ENCODE measurements at regions not wholly inside any gene's neighbourhood (a gene's known extent, or its start where the extent isn't known, plus 50 kb on each side); places are given as distances from the start of the nearest gene placed in this dataset.
"Not testable (repeated sequence)": the region's sequence is repeated elsewhere in the genome, so short reads cannot be mapped to it uniquely, and the experiment has no call there.

DNA sequence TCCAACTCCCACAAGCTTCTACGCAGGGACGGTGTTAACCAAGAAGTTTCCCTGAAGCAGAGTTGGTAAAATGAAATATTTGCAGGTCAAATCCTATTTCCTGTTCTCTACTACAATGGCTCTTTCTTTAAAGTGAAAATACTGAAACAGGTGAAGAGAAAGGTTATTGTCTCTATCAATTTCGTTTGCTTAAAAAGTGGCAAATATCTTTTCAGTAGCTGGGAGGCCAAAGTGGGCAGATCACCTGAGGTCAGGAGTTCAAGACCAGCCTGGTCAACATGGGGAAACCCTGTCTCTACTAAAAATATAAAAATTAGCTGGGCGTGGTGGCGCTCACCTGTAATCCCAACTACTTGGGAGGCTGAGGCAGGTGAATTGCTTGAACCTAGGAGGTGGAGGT, 134.2 kb upstream of the TPM1 start:
- FAIRE-seq; DNase-seq (ENCODE audit: insufficient read length, low spot score): not testable (repeated sequence)

DNA sequence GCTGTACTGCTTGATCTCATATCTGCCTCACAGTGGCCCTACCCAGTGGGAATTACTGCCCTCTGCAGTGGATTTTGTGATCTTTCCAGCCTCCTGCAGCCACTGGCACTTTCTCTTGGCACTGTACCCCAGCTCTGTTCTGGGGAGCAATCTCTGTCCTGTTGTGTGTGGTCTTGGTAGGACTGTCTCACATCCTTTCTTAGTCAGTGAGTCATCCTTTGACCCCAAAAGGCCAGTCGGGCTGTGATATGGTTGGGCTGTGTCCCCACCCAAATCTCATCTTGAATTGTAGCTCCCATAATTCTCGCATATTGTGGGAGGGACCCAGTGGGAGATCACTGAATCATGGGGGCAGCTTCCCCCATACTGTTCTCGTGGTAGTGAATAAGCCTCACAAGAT, 133.3 kb upstream of the TPM1 start:
- FAIRE-seq (no peak), DNase-seq (ENCODE audit: insufficient read length, low spot score) (no peak)

DNA sequence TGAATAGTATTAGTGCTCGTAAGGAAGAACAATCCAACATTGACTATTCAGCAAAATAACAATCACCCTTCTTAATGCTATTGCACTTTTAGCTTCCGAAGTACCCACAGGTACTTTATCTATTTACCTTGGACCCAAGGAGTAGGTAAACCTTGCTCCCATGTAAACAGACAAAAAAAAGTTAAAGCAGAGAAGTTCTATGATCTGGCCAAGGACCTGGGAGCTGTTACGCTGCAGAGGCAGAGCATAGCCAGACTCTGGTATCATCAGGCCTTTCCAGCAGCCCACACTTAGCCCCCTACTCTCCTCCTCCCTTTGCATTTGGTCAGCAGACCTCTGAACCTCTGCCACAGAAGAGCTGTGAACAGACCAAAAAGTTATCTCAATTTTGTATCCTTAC, 130.3 kb upstream of the TPM1 start:
- DNase-seq (ENCODE audit: insufficient read length, low spot score) = no peak
- FAIRE-seq = no peak

DNA sequence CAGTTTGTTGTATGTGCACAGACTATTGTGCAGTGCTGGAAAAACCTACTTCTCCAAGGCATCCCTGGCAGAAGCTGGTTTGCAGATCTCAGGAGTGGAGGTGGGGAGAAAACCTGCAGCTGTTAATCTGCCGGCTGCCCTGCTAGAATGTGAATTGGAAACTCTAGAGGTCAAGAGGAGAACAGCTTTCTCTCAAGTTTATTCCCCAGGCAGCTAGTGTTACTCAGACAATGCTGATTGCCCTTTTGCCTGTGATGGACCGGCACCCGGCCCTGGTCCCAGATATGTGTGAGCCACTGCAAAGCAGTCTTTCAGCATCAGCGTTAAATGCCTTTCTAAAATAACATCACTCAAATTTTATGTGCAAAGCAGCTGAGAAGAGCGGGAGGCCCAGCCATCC, 129.7 kb upstream of the TPM1 start:
- FAIRE-seq = no peak

DNA sequence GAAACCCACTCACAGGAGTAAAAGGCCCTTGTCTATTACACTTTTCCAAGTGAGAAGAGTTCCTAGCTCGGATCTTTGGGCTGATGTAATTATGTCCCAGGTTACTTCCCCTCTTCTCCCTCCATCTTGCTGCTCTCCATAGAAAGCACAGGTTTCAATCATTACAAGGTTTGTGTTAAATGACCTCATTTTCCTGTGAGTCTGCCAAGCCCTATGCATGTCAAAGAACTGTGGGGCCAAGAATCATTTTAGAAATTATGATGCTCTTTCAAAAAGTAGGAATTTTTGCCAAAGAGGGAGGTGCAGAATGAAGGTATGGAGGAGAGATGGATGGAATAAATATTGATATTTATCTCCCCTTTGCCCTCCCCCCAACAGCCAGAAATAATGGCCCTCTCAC, 129.3 kb upstream of the TPM1 start:
- FAIRE-seq = no peak
- no peak for DNase-seq (ENCODE audit: insufficient read length, low spot score)

More for the DNA sequence above, 129.7 kb upstream of the TPM1 start:
- DNase-seq (ENCODE audit: insufficient read length, low spot score) = no peak

DNA sequence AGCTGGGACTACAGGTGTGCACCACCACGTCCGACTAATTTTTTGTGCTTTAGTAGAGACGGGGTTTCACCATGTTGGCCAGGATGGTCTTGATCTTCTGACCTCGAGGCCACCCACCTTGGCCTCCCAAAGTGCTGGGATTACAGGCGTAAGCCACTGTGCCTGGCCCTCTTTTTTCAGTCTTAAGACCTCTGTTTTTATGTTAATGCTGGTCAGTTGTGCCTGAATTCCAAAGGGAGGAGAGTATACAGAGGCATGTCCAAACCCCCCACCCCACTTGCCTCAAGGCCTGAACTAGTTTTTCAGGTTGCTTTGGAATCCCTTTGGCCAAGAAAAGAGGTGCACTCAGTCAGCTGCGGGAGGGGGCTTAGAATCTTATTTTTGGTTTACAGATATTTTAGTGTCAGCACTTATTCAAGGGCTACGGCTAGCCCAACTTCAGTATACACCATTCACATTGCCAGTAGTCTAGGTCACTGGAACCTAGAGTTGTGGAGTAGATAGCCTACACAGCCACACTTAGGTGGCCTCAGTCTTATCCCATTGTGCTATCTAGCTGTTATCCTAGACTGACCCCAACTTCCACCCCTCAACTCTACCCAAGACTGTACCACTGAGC, 128.0 kb upstream of the TPM1 start:
- DNase-seq (ENCODE audit: insufficient read length, low spot score) (no peak), FAIRE-seq (no peak)

DNA sequence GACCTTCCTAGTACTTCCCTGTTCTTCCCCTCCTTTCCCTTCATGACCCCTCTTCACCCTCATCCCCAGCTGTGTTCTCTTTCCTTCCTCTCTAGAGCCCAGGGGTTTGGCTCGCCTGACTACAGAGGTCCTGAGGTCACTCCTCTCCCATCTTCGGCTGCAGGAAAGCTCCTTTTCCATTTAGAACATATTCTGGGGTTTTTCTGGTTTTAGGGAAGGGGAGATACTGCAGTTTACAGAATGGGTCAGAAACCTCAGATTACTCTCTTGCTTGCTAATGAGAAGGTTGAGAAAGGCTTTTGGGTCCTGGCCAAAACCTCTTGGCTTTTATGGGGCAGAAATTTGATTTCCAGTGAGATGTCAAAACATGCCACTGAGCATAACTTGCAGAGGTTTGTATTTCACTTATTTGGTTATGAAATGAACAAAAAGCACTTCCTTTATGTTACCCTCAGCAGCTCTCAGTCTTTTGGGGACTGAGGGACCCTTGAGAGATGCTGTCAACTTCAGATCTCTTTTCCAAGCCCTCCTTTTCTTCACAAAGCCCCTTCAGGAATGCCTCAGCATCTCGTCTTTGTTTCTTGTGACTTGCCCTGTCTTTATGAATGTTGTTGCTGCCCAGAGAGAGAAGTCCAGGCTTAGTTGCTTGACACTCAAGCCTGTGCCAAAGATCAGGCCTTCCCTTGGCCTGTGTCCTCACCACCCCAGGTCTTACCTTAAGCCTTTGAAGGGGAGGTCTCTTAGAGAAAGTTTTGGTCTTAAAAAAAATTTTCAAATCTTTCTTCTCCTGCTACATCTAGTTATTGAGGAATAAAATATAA, 121.7 kb upstream of the TPM1 start:
- no peak for FAIRE-seq
- no peak for DNase-seq (ENCODE audit: insufficient read length, low spot score)

DNA sequence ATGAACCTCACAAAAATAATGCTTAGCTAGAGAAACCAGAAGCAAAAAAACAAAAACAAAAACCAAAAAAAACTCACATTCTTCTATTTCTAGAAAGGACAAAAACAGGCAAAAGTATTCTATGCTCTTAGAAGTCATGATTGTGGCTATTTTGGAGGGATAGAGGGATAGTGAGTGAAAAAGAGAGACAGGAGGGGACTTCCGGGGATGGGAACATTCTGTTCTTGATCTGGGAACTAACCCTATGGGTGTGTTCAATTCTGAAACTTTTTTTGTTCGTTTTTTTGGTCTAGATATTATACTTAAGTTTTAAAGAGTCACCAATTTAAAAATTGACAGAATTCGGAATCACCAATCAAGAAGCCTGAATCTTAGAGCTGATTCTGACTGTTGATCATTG, 120.0 kb upstream of the TPM1 start:
- FAIRE-seq (no peak), DNase-seq (ENCODE audit: insufficient read length, low spot score) (no peak)

DNA sequence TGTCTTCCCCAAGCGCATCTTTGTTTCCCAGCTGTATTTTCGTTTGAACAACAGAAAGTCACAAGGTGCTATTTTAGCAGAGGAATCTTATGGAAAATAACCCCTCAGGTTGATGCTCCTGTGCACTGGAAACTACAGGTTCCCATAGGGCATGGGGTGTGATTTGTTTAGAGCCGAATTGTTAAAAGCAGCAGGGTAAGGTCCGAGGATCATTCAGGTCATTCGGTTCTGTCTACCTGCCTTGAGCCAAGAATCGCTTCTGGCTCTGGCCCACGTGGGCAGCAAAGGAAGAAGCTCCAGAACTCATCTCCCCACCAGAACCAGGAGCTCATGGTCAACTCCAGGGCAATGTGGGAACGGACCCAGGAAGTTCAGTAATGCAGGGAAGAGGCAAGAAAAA, 116.7 kb upstream of the TPM1 start:
- DNase-seq (ENCODE audit: insufficient read length, low spot score) (no peak), FAIRE-seq (no peak)

DNA sequence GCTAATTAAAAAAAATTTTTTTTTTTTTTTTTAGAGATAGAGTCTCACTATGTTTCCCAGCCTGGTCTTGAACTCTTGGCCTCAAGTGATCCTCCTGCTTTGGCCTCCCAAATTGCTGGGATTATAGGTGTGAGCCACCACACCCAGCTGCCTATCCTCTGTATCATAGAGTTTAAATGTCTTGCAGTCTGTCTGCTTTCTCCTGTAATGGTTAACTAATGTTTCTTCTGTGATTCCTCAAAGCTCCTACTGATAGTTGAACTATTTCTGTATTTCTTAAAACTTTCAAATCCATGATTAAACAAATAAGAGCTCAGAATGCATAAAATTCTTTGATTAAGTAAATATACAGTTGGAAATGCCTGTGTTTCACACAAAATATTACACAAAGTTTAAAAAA, 115.4 kb upstream of the TPM1 start:
- no peak for FAIRE-seq
- no peak for DNase-seq (ENCODE audit: insufficient read length, low spot score)

DNA sequence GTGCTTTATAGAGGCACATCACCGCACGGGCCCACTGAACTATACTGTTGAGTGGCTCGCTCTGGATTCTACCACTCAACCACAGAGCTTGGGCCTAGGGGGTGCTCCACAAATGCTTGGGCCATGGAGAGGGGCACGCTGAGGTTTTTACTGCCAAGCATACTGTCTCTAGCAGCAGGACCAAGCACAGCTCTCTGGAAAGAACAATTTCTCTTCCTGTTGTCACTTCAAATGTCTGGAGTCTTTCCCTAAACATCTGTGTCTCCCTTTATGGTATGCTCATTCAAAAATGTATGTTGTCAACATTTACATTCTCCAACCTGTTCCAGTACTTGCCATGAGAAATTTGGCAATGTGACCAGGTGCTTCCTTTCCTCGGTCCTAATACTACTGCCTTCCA, 114.7 kb upstream of the TPM1 start:
- FAIRE-seq = no peak

DNA sequence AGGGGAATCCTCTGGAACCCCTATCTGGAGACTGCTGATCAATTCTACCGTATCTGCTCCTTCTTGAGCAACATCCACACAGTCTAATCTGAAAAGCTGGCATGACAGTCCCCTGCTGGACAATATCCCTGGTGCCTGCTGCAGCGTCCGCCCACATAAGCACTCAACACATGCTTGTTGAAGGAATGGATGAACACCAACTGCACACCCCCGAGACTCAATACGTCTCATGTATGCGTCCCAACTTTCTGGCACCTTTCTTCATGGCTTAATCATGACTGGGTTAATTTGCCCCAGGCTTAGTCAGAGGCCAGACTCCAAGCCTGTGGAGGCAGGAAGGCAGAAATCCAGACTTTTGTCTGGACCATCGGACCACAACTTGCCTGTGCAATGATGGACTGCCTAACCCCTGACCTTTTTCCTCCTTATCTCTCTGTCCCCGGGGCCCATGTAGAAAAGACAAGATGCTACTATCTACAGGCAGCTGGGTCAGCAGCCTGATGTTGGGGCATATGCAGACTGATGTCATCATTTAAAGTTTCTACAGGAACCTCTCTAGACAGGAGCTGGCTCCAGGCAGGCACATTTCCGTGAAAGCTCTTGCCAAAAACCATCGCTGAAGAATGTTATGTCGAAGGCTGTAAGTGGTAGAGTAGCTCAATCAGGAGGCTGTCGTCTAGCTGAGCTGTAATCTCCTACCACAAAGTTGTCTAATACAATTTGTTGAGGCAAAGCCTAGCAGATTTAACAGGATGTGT, 114.1 kb upstream of the TPM1 start:
- DNase-seq (ENCODE audit: insufficient read length, low spot score) (no peak), FAIRE-seq (no peak)

More for the DNA sequence above, 114.7 kb upstream of the TPM1 start:
- DNase-seq (ENCODE audit: insufficient read length, low spot score) = no peak

DNA sequence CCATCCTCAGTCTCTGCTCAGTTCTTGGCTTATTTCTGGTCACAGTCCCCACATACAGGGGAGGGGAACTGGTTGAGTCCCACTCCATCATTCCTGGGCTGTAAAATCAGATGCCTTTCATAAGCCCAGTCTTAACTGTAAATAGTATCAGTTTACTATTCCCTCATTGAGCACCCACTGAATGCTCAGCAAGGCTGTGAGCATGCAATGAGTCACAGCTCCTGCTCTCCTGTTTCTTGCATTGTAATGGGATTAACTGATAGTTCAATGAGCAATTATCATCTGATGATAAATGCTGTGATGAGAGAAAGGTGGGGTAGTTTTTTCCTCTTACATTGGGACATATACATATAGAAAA, 113.6 kb upstream of the TPM1 start:
- FAIRE-seq (no peak), DNase-seq (ENCODE audit: insufficient read length, low spot score) (no peak)

DNA sequence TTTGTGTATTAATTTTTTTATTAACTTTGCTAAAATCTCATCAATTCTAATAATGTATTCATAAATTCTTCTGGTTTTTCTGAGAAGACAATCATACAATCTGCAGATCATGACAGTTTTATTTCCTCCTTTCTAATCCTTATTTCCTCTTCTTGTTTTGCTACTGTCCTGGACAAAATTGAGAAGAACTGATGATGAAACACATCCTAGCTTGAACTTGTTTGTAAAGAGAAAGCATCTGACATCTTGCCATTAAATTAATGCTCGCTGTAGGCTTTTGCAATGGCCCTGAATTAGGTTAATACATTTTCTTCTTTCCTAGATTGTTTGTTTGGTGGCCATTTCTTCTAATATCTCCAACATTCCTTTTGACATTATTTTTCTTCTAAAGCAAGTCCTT, 110.9 kb upstream of the TPM1 start:
- DNase-seq (ENCODE audit: insufficient read length, low spot score) = no peak
- no peak for FAIRE-seq

DNA sequence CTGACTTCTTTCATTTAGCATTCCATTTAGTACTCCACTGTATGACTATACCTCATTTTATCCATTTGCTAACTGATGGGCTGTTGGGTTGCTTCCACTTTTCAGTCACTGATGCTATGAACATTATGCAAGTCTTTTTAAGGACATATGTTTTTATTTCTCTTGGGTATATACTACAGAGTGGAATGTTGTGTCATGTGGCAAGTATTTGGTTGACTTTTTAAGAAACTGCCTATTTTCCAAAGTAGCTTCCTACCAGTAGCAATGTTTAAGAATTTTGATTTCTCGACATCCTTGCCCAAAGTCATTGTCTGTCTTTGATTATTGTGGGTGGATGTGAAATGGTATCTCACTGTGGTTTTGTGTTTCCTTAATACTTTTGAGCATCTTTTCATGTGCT, 110.1 kb upstream of the TPM1 start:
- FAIRE-seq = no peak
- DNase-seq (ENCODE audit: insufficient read length, low spot score) = no peak

DNA sequence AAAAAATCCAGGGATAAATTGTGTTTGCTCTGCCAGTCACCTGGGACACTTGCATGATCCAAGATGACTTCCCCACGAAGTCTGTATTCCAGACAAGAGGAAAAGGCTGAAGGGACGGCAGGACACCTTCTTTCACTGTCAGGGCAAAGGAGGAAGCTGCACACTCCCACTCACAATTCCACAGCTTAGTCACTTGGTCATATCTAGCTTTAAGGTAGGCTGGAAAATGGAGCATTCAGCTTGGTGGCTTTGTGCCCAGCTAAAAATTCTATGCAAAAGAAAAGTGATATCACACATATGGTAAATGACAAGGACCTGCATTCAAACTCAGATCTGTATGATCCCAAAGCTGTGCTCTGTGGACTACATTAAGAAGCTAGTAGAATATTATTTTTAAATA, 109.2 kb upstream of the TPM1 start:
- DNase-seq (ENCODE audit: insufficient read length, low spot score) (no peak), FAIRE-seq (no peak)

DNA sequence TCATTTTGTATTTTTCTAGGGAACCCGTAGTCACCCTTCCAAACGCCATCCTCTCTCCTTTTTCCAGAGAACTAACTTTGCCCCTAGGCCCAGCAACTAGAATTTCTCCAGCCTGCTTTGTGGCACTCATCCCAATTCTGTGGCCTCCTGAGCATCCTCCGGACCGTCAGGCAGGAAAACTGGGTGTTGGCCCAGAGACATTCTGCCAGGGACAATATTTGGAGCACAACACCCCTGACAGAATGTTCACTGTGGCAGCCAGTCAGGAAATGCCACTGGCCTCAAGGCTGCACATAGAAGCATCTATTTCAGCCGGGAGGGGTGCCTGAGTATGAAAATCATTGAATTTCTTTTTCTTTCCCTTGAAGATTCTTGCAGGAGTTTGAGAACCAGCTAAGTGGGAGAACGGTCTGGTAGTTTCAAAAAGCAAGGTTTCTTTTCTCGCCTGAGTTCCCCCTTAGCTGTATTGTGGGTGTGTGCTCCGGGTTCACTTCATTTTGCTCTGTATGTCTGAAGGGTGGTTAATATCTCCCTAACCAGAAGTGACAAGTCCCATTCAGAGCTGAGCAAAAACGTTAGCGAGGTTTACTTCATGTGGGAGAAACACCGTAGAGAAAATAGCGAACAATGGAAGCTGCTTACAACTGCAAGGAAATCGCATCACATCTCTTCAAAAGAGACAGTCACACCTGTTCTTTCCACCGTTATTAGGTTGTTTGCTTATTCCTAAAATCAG, 108.1 kb upstream of the TPM1 start:
- no peak for DNase-seq (ENCODE audit: insufficient read length, low spot score)
- no peak for FAIRE-seq

DNA sequence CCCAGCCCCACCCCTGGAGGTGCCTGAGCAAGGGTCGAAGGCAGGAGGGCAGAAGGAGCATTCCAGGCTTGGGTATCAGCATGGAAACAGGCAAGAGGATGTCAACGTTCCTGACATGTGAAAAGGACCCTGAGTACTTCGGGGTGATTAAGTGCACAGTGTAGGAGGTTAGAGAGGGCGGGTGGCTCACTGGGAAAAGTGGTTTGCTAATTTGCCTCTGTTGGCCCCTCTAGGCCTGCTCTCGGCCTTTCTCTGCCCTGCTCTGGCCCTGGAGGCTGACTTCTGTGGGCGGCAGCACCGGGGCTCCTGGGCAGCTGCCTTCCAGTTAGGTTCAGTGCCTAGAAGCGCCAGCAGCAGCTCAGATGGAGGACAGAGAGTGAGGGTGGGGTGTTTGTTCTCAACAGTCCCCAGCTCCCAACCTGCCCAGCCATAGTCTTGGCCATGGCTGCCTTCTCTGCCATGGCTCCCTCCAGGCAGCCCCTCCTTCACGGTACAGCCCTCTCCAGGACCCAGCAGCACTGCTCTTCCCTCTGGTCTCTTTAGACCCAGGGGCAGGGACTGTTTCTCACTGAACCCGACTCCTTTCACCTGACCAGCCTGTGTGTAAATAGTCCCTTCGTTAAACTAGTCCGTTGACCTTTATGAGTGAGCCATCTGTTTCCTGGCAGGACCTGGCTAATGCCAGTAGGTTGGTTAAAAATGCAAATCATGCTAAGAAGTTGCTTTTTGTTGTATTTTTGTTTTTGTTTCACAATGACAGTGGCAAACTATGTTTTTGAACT, 107.1 kb upstream of the TPM1 start:
- no peak for DNase-seq (ENCODE audit: insufficient read length, low spot score)
- no peak for FAIRE-seq

DNA sequence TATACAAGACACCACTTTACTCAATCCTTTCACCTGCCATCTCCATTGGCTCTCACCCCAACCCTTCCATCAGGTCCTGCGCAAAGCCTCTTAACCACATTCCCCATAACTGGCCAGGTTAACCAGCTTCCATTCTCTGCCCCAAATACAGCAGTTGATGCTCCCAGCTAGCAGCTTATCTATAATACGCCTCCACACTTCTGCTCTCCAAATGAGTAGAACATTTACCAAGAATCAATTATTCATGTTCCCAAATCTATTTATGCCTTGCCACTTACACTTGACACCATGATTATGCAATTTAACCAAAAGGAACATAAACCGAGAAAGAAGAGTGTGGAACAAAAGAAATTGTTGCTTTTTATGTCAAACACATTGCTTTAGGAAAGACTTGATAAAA, 103.7 kb upstream of the TPM1 start:
- FAIRE-seq (no peak), DNase-seq (ENCODE audit: insufficient read length, low spot score) (no peak)

DNA sequence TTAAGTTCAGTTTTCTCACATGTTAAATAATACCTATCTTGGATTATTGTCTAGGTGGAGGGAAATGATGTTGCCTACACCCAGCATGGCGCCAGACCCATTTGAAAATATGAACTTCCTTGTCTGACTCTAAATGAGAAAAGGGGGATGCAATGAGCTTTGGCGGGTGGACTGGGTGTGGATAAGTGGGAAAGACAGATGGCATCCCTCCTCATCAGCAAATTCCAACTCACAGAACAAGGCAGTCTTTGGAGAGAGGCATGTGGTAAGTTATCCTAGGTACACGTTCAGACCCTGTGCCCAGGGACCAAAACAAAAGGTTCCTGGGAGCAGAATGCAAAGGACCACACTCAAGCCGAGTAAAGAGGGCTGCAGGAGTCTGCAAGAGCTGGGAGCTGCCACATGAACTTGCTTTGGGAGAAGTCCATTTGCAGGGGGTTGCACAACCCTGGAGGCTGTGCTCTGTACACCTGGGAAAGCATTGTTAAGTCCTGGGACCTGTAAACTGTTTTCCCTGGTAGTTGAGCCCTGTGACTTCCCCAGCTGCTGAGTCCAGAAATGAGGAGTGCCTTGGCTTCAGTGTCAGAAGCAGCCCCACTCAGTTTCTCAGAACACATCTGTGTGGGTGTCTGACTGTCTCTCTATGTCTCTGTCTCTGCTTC, 102.3 kb upstream of the TPM1 start:
- DNase-seq (ENCODE audit: insufficient read length, low spot score) = no peak
- no peak for FAIRE-seq

Data from GM19239 (cell line).